Mesenchymal stem cell (in vitro differentiated cells and primary cell): ENCODE measurements at regions not wholly inside any gene's neighbourhood (a gene's known extent, or its start where the extent isn't known, plus 50 kb on each side); places are given as distances from the start of the nearest gene placed in this dataset.
"Not testable (repeated sequence)": the region's sequence is repeated elsewhere in the genome, so short reads cannot be mapped to it uniquely, and the experiment has no call there.

Source experiments
- DNase-seq: peaks from one replicate; pipeline ENCODE4 v3.0.0-alpha.2; 2013
- H2AFZ ChIP-seq: one replicate; pipeline ENCODE4 v1.6.1; 2013; ENCODE audit warnings: low read depth, mild to moderate bottlenecking, control low read depth, inconsistent platforms, low read length, moderate library complexity
- H2AK5ac ChIP-seq: 2 replicates; pipeline ENCODE4 v1.6.1; 2013; ENCODE audit warnings: low read length, moderate library complexity, mild to moderate bottlenecking, inconsistent platforms; ENCODE audit not compliant: severe bottlenecking
- H2BK120ac ChIP-seq: one replicate; pipeline ENCODE4 v1.6.1; 2013; ENCODE audit warnings: low read depth, mild to moderate bottlenecking, inconsistent platforms, low read length, moderate library complexity
- H2BK12ac ChIP-seq, 2 experiments: one replicate each; pipeline ENCODE4 v1.6.1; 2013; ENCODE audit warnings: inconsistent platforms in 2 of 2, low read length in 2 of 2, mild to moderate bottlenecking in 2 of 2, moderate library complexity in 2 of 2, control low read depth in 1 of 2
- H2BK15ac ChIP-seq: one replicate; pipeline ENCODE4 v1.6.1; 2013; ENCODE audit warnings: mild to moderate bottlenecking, low read depth, inconsistent platforms; ENCODE audit not compliant: poor library complexity, severe bottlenecking
- H2BK5ac ChIP-seq: 2 replicates; pipeline ENCODE4 v1.6.1; 2013; ENCODE audit warnings: low read depth, mild to moderate bottlenecking, low read length, control low read depth, inconsistent platforms; ENCODE audit not compliant: poor library complexity, severe bottlenecking
- H3K14ac ChIP-seq, 2 experiments: one replicate each; pipeline ENCODE4 v1.6.1; 2013; ENCODE audit warnings: inconsistent platforms in 2 of 2, low read length in 2 of 2, control low read depth in 1 of 2, mild to moderate bottlenecking in 1 of 2, moderate library complexity in 1 of 2
- H3K18ac ChIP-seq, 2 experiments: one replicate each; pipeline ENCODE4 v1.6.1; 2013; ENCODE audit warnings: inconsistent platforms in 2 of 2, low read length in 2 of 2, control low read depth in 1 of 2, low read depth in 1 of 2, mild to moderate bottlenecking in 1 of 2
- H3K23ac ChIP-seq, 2 experiments: one replicate each; pipeline ENCODE4 v1.6.1; 2013; ENCODE audit warnings: inconsistent platforms in 2 of 2, low read length in 2 of 2, mild to moderate bottlenecking in 2 of 2, moderate library complexity in 2 of 2, control low read depth in 1 of 2
- H3K27ac ChIP-seq: 2 replicates; pipeline ENCODE4 v1.5.1; 2013; ENCODE audit warnings: mild to moderate bottlenecking, moderate library complexity, low read length, control low read depth, inconsistent platforms; ENCODE audit not compliant: poor library complexity, severe bottlenecking
- H3K27me3 ChIP-seq, 2 experiments: 2 replicates each; pipeline versions ENCODE4 v1.6.1 to v1.7.0; 2013; ENCODE audit warnings: low read length in 2 of 2, mild to moderate bottlenecking in 2 of 2, moderate library complexity in 2 of 2, control low read depth in 1 of 2, inconsistent platforms in 1 of 2; ENCODE audit not compliant: control insufficient read depth in 1 of 2, insufficient read depth in 1 of 2
- H3K36me3 ChIP-seq, 2 experiments: 2 replicates each; pipeline versions ENCODE4 v1.6.1 to v1.7.0; 2013; ENCODE audit warnings: low read length in 2 of 2, control low read depth in 1 of 2, inconsistent platforms in 1 of 2, low read depth in 1 of 2, mild to moderate bottlenecking in 1 of 2; ENCODE audit not compliant: insufficient read depth in 2 of 2, control insufficient read depth in 1 of 2
- H3K4ac ChIP-seq, 2 experiments: one replicate each; pipeline ENCODE4 v1.6.1; 2013; ENCODE audit warnings: inconsistent platforms in 2 of 2, low read length in 2 of 2, mild to moderate bottlenecking in 2 of 2, moderate library complexity in 2 of 2, control low read depth in 1 of 2, low read depth in 1 of 2
- H3K4me1 ChIP-seq: 2 replicates; pipeline ENCODE4 v1.6.1; 2013; ENCODE audit warnings: low read depth, low read length, control low read depth; ENCODE audit not compliant: control insufficient read depth, insufficient read depth
- H3K4me2 ChIP-seq: 2 replicates; pipeline ENCODE4 v1.6.1; 2013; ENCODE audit warnings: low read length, mild to moderate bottlenecking, inconsistent platforms; ENCODE audit not compliant: poor library complexity, severe bottlenecking
- H3K4me3 ChIP-seq, 2 experiments: 2 replicates each; pipeline versions ENCODE4 v1.5.1 to v1.7.0; 2013; ENCODE audit warnings: low read length in 2 of 2, mild to moderate bottlenecking in 2 of 2, control low read depth in 1 of 2, low read depth in 1 of 2; ENCODE audit not compliant: insufficient read depth in 1 of 2
- H3K79me1 ChIP-seq: replicated peaks from 2 replicates; pipeline ENCODE4 v1.6.1; 2013; ENCODE audit warnings: mild to moderate bottlenecking, control low read depth, low read length, inconsistent platforms; ENCODE audit not compliant: poor library complexity, severe bottlenecking
- H3K9ac ChIP-seq: 2 replicates; pipeline ENCODE4 v1.7.0; 2013; ENCODE audit warnings: mild to moderate bottlenecking, low read length, moderate library complexity
- H3K9me3 ChIP-seq: 2 replicates; pipeline ENCODE4 v1.7.0; 2013; ENCODE audit warnings: mild to moderate bottlenecking, low read length; ENCODE audit not compliant: control insufficient read depth
- H4K8ac ChIP-seq: one replicate; pipeline ENCODE4 v1.6.1; 2013; ENCODE audit warnings: inconsistent platforms, mild to moderate bottlenecking, low read length, moderate library complexity
- H4K91ac ChIP-seq: one replicate; pipeline ENCODE4 v1.6.1; 2013; ENCODE audit warnings: mild to moderate bottlenecking, low read length, inconsistent platforms
- WGBS: methylation state at CpG from one replicate; pipeline ENCODE4 v1.1.7; 2013; ENCODE audit warnings: mixed read lengths; 5-methylcytosine and 5-hydroxymethylcytosine counted together

DNA sequence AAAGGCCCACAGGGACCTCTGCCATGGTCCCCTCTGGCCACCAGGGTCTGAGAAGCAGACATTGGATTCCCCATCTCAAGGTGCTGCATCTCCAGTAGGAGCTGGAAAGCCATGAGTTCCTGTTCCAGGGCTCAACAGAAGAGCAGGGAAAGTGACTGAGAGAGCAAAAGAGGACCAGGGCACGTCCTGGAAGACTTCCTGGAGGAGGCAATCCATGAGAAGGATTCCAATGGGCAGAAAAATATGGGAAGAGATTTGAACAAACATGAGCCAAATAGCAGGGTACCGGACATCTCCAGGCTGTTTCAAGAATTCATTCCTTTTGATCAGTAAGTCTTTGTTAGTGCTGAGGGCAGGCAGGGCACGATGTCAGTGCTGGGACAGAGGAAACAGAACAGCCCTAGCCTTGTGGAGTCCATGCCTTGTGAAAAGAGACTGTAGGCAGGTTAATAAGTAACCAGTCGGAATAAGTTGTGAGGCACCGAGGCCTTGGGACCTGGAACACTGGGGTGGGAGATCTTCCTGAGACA, 72.8 kb upstream of the TWIST2 start:
- Histone ChIP-seq H2AFZ (no peak overlapping the region), H4K8ac (no peak overlapping the region), H3K27me3 (peaks cover 0 to 4% of the 10 kb centered on the region in 2 experiments), H3K4me1 (no peaks in the 10 kb centered on the region), H2AK5ac (no peak overlapping the region), H3K14ac (no peak overlapping the region), H3K27ac (no peak overlapping the region), H2BK120ac (no peak overlapping the region), H4K91ac (no peak overlapping the region), H3K4me3 (no peak overlapping the region), H3K23ac (no peak overlapping the region), H3K4ac (no peak overlapping the region), H3K9ac (no peak overlapping the region), H3K4me2 (no peak overlapping the region), H3K18ac (no peak overlapping the region), H3K79me1 (no peaks in the 10 kb centered on the region), H3K36me3 (no peaks in the 10 kb centered on the region), H2BK12ac (no peak overlapping the region), H2BK15ac (no peak overlapping the region), H3K9me3 (peaks cover 22% of the 10 kb centered on the region), H2BK5ac (no peak overlapping the region)
- WGBS: 71% methylated on average over 5 of the region's 5 CpGs
- DNase-seq: no peak

DNA sequence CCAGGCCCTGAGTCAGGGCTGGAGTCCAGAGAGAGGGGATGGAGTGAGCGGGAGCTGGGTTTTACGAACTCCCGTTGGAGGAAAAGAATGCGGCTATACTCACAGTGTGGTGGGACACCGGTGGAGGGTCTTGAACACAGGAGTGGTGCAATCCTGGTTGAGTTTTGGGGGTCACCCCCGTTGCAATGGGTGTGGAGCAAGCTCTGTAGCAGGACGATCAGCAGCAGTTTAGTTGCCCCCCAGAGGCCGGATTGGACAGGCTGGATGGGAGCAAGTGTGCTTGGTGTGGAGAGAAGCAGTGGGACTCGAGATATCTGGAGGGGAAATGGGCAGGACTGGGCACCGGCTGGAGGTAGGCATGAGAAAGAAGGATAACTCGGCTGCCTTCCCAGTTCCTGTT, 72.3 kb upstream of the TWIST2 start:
- no peak overlapping the region for H3K27ac ChIP-seq
- 83% methylated on average over 11 of the region's 11 CpGs for WGBS
- no peak overlapping the region for H4K91ac ChIP-seq
- H2BK5ac ChIP-seq: no peak overlapping the region
- no peaks in the 10 kb centered on the region for H3K79me1 ChIP-seq
- H2BK15ac ChIP-seq: no peak overlapping the region
- no peak overlapping the region for H3K4ac ChIP-seq
- no peak overlapping the region for H3K4me3 ChIP-seq
- no peak overlapping the region for H2BK12ac ChIP-seq
- no peak overlapping the region for H3K4me2 ChIP-seq
- no peak overlapping the region for H2AK5ac ChIP-seq
- no peaks in the 10 kb centered on the region for H3K27me3 ChIP-seq
- H4K8ac ChIP-seq: no peak overlapping the region
- no peak overlapping the region for H3K18ac ChIP-seq
- H3K14ac ChIP-seq: no peak overlapping the region
- no peak overlapping the region for H3K23ac ChIP-seq
- no peak for DNase-seq
- no peak overlapping the region for H3K9ac ChIP-seq
- peaks cover 24% of the 10 kb centered on the region for H3K9me3 ChIP-seq
- H3K4me1 ChIP-seq: no peaks in the 10 kb centered on the region
- H2BK120ac ChIP-seq: no peak overlapping the region
- H2AFZ ChIP-seq: no peak overlapping the region
- no peaks in the 10 kb centered on the region for H3K36me3 ChIP-seq

DNA sequence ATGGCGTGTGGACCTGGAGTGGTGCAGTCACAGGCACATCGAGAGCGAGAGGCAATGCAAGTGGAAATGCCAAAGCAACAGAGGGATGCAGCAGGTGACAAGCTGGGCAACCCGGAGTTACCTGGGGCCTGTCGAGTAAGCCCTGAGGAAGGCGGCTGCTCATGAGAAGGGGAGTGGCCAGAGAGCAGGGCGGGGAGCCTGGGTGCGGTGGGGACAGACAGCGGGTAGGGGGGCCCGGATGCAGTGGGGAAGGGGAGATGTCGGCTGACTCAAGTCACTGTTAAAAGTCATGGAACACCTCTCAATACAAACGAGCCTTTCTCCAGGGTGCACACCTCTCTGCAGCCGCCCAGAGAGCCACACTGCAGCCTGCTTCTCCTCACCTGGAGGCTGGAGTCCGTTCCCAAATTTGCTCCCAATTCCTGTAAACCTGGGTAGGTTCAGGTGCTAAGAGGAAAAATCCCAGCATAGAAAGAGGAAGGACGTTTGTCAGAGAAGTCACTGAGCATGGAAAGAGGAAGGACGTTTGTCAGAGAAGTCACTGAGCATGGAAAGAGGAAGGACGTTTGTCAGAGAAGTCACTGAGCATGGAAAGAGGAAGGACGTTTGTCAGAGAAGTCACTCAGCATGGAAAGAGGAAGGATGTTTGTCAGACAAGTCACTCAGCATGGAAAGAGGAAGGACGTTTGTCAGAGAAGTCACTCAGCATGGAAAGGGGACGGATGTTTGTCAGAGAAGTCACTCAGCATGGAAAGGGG, 71.7 kb upstream of the TWIST2 start:
- no peak overlapping the region for H3K27ac ChIP-seq
- peaks cover 27% of the 10 kb centered on the region for H3K9me3 ChIP-seq
- H2BK12ac ChIP-seq: no peak overlapping the region
- H2BK5ac ChIP-seq: no peak overlapping the region
- H2BK15ac ChIP-seq: no peak overlapping the region
- no peak overlapping the region for H2AK5ac ChIP-seq
- no peak overlapping the region for H3K4me2 ChIP-seq
- WGBS: 68% methylated on average over 16 of the region's 20 CpGs
- no peak overlapping the region for H3K4ac ChIP-seq
- H3K27me3 ChIP-seq: no peaks in the 10 kb centered on the region
- H3K36me3 ChIP-seq: no peaks in the 10 kb centered on the region
- H3K4me3 ChIP-seq: no peak overlapping the region
- no peak overlapping the region for H3K9ac ChIP-seq
- H3K79me1 ChIP-seq: no peaks in the 10 kb centered on the region
- no peak overlapping the region for H3K23ac ChIP-seq
- H3K18ac ChIP-seq: no peak overlapping the region
- H2AFZ ChIP-seq: no peak overlapping the region
- no peak overlapping the region for H3K14ac ChIP-seq
- no peak overlapping the region for H4K8ac ChIP-seq
- H2BK120ac ChIP-seq: no peak overlapping the region
- H3K4me1 ChIP-seq: no peaks in the 10 kb centered on the region
- H4K91ac ChIP-seq: no peak overlapping the region
- DNase-seq: no peak

DNA sequence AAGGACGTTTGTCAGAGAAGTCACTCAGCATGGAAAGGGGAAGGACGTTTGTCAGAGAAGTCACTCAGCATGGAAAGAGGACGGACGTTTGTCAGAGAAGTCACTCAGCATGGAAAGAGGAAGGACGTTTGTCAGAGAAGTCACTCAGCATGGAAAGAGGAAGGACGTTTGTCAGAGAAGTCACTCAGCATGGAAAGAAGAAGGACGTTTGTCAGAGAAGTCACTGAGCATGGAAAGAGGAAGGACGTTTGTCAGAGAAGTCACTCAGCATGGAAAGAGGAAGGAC, 71.2 kb upstream of the TWIST2 start:
- H3K4me2 ChIP-seq, H4K91ac ChIP-seq, H3K23ac ChIP-seq, H2BK5ac ChIP-seq, DNase-seq, H3K9ac ChIP-seq, H3K4me3 ChIP-seq, H2BK15ac ChIP-seq, H2AK5ac ChIP-seq, H3K36me3 ChIP-seq, H3K4ac ChIP-seq, H2BK12ac ChIP-seq, H3K14ac ChIP-seq, H3K27ac ChIP-seq, H3K18ac ChIP-seq, H3K27me3 ChIP-seq, H4K8ac ChIP-seq, H3K79me1 ChIP-seq, H2BK120ac ChIP-seq, H2AFZ ChIP-seq, H3K4me1 ChIP-seq: not testable (repeated sequence)
- 42% methylated on average over 8 of the region's 8 CpGs for WGBS
- H3K9me3 ChIP-seq: peaks cover 27% of the 10 kb centered on the region
